SIG-M5 treated with dmso at 0.1 percent for 504 hours (cell line): ENCODE measurements at regions not wholly inside any gene's neighbourhood (a gene's known extent, or its start where the extent isn't known, plus 50 kb on each side); places are given as distances from the start of the nearest gene placed in this dataset.
A peak's percentile ranks its signal among the peaks of the same experiment; 100 is the strongest.
"Not testable (repeated sequence)": the region's sequence is repeated elsewhere in the genome, so short reads cannot be mapped to it uniquely, and the experiment has no call there.

Source experiments
- DNase-seq: peaks from one replicate; lab custom pipeline; 2025; ENCODE audit not compliant: unreplicated experiment; lab: John Stamatoyannopoulos, UW

- DNase-seq = no peak
These were observed 117.4 kb upstream of the MBNL1 start for GRCh38 chr3:152151216-152151876.

GRCh38 chr3:152151877-152152765 is 116.6 kb upstream of the MBNL1 start:
- not testable (repeated sequence) for DNase-seq

GRCh38 chr3:152153115-152153514 is 115.6 kb upstream of the MBNL1 start:
- not testable (repeated sequence) for DNase-seq

GRCh38 chr3:152155246-152156020 is 113.3 kb upstream of the MBNL1 start:
- no peak for DNase-seq

GRCh38 chr3:152156880-152157279 is 111.8 kb upstream of the MBNL1 start:
- DNase-seq = no peak

- DNase-seq = no peak
These were observed 111.4 kb upstream of the MBNL1 start for GRCh38 chr3:152157337-152157736.

- no peak for DNase-seq
These were observed 109.4 kb upstream of the MBNL1 start for GRCh38 chr3:152159328-152159727.

GRCh38 chr3:152160350-152161011 is 108.2 kb upstream of the MBNL1 start:
- no peak for DNase-seq

GRCh38 chr3:152172460-152172859 is 96.3 kb upstream of the MBNL1 start:
- DNase-seq = no peak

- DNase-seq = no peak
These were observed 95.1 kb upstream of the MBNL1 start for GRCh38 chr3:152173627-152174026.

- no peak for DNase-seq
These were observed 93.7 kb upstream of the MBNL1 start for GRCh38 chr3:152174876-152175527.

GRCh38 chr3:152175528-152175889 is 93.2 kb upstream of the MBNL1 start:
- DNase-seq = no peak

- DNase-seq = no peak
These were observed 92.5 kb upstream of the MBNL1 start for GRCh38 chr3:152176241-152176640.

GRCh38 chr3:152176998-152177397 is 91.7 kb upstream of the MBNL1 start:
- no peak for DNase-seq

GRCh38 chr3:152177757-152178156 is 91.0 kb upstream of the MBNL1 start:
- DNase-seq = no peak

- peak; percentile 78 for DNase-seq
These were observed 85.3 kb upstream of the MBNL1 start for GRCh38 chr3:152183473-152183872.

GRCh38 chr3:152184971-152185686 is 83.6 kb upstream of the MBNL1 start:
- DNase-seq = no peak

GRCh38 chr3:152185891-152186630 is 82.7 kb upstream of the MBNL1 start:
- no peak for DNase-seq

GRCh38 chr3:152190636-152191183 is 78.0 kb upstream of the MBNL1 start:
- no peak for DNase-seq
